ENCODE measurements at regions not wholly inside any gene's neighbourhood (a gene's known extent, or its start where the extent isn't known, plus 50 kb on each side); places are given as distances from the start of the nearest gene placed in this dataset.

DNA sequence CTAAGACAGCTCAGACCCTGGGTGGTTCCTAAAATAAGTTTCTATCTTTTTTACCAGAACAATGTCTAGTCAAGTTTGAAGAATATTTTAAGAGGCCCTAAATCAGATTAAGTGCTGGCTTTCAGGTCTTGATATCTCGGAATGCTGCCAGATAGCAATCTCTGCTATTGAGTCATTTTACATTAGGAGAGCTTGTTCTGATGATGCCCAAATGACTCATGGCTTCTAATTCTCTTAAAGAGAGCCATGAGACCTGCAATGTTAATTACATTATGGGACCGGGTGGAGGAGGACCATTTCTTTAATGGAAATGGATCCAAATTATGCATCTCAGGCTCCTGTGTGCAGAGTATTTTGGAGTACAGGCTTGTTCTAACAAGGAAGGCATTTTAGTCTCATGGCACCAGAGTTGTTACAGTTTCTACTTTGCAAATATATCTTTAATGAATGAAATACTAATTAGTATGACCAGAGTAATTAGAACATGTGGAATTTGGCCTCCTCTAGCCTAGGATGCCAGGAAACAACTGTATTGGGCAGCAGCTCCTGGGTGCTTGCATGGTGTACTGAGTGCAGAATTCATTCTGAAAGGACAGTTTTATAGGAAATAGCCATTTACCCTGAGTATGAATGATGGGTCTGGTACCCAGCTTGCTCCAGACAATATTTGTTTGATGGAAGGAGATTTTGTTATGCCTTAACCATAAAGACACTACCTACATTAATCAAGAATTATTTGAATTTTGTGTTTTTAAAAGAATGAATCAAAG, 94.0 kb upstream of the SULT1C3 start:
- intact Hi-C loops (cut with DNase I), result no loop called here
- Histone ChIP-seq H3K27me3 (no peaks in the 10 kb centered on the region), H3K9me3 (no peaks in the 10 kb centered on the region), H3K4me3 (no peak overlapping the region), H3K4me1 (no peaks in the 10 kb centered on the region), H3K27ac (no peak overlapping the region), H3K36me3 (no peaks in the 10 kb centered on the region)
- TF ChIP-seq, protein P1, sequence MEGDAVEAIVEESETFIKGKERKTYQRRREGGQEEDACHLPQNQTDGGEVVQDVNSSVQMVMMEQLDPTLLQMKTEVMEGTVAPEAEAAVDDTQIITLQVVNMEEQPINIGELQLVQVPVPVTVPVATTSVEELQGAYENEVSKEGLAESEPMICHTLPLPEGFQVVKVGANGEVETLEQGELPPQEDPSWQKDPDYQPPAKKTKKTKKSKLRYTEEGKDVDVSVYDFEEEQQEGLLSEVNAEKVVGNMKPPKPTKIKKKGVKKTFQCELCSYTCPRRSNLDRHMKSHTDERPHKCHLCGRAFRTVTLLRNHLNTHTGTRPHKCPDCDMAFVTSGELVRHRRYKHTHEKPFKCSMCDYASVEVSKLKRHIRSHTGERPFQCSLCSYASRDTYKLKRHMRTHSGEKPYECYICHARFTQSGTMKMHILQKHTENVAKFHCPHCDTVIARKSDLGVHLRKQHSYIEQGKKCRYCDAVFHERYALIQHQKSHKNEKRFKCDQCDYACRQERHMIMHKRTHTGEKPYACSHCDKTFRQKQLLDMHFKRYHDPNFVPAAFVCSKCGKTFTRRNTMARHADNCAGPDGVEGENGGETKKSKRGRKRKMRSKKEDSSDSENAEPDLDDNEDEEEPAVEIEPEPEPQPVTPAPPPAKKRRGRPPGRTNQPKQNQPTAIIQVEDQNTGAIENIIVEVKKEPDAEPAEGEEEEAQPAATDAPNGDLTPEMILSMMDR (IDR thresholded peaks at IDR 0.05), result no peak
- no peak for DNase-seq (ENCODE audit: low spot score in 2 of 2)

DNA sequence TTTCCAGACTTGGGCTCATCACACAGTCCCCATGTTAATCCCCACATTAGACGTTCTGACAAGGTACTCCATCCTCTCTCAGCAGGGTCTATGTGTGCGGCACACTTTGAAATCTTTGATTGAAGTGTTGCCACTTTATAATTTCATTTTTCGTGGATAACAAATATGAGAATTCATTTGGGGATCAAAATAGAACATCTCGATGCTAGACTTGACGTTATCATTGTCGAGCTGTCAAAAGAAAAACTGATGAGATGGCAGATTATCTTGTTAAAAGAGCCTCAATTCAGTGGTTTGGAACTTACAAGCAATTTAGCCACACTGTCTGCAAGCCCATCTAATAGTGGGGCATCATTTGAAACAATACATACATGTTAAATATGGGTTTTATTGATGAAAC, 91.2 kb upstream of the SULT1C3 start:
- Histone ChIP-seq H3K4me1 (no peaks in the 10 kb centered on the region), H3K9me3 (no peaks in the 10 kb centered on the region), H3K4me3 (no peak overlapping the region), H3K27me3 (no peaks in the 10 kb centered on the region), H3K36me3 (no peaks in the 10 kb centered on the region), H3K27ac (no peak overlapping the region)
- TF ChIP-seq, protein P1 (IDR thresholded peaks at IDR 0.05), result no peak
- intact Hi-C loops (cut with DNase I), result no loop called here
- no peak for DNase-seq (ENCODE audit: low spot score in 2 of 2)

DNA sequence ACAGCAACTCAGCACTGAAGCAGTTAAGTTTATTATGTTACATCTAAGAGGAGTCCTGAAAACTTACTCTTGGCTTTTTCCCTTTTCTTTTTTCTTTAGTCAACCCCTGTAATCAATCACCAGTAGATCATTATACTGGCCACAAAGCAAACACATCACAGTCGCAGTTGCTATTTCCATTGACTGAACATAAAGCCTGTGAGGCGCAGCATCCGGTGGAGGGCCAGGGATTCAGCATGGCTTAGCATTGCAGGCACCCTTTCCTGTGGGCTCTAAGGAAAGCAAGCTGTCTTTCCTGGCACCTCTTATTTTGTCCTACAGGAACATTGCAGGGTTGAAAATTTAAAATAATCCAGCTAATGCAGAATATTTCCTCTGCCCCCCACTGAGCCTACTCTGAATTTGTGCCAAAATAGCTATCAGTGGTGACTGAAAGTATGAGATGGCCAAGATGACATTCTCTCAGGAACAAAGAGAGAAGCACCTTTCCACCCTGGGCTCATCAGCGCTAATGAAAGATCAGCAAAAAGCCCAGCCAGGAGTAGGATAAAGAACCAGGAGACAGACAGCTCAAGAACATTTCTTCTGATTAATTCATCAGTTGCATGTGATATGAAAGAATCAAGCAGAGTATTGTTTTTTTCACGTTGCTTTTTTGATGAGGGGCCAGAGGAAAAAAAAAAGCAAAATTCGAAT, 85.3 kb upstream of the SULT1C3 start:
- no peaks in the 10 kb centered on the region for H3K4me1 ChIP-seq
- H3K27ac ChIP-seq, result no peak overlapping the region
- H3K36me3 ChIP-seq, result no peaks in the 10 kb centered on the region
- no peak overlapping the region for H3K4me3 ChIP-seq
- TF ChIP-seq, protein P1 (IDR thresholded peaks at IDR 0.05), result no peak
- no peaks in the 10 kb centered on the region for H3K9me3 ChIP-seq
- no peak for DNase-seq (ENCODE audit: low spot score in 2 of 2)
- H3K27me3 ChIP-seq, result no peaks in the 10 kb centered on the region
- intact Hi-C loops (cut with DNase I), result no loop called here

DNA sequence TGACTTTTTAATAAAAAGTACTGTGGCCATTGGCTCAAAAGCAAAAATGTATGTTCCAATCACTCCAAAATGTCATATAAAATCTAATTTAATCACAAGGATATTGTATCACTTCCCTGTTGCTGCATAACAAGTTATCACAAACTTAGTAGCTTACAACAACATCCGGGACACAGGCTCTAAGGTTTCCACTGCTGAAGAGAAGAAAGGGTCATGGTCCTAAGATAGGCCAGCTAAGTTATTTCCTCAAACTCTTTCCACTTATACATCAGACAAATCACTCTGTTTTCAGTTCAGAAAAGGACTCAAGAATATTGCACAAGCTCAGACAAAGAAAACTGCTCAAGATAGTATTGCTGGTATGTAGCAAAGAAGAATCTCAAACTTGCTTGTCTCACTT, 78.5 kb upstream of the SULT1C3 start:
- TF ChIP-seq, protein P1 (IDR thresholded peaks at IDR 0.05), result no peak
- H3K4me1 ChIP-seq, result no peaks in the 10 kb centered on the region
- no peaks in the 10 kb centered on the region for H3K36me3 ChIP-seq
- no peak overlapping the region for H3K4me3 ChIP-seq
- intact Hi-C loops (cut with DNase I), result no loop called here
- no peaks in the 10 kb centered on the region for H3K27me3 ChIP-seq
- no peaks in the 10 kb centered on the region for H3K9me3 ChIP-seq
- no peak for DNase-seq (ENCODE audit: low spot score in 2 of 2)
- no peak overlapping the region for H3K27ac ChIP-seq

DNA sequence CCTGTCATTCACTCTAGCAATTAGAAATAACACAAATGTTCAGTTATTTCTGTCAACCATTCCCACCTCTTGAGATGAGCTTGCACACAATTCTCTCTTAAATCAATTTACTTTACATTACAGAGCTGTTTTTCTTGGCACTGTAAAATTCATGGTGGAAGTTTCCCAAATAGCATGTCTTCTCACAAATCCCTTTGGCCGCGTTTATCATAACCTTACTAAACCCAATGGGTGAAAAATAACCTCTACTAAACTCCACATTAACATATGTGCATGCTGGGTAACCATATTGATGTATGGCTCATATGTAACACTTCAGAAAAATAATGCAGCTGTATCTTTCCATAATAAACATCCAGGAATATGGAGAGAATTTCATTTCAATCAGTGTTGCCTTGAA, 75.5 kb upstream of the SULT1C3 start:
- Histone ChIP-seq H3K4me1 (no peaks in the 10 kb centered on the region), H3K4me3 (no peak overlapping the region), H3K36me3 (no peaks in the 10 kb centered on the region), H3K9me3 (no peaks in the 10 kb centered on the region), H3K27ac (no peak overlapping the region), H3K27me3 (no peaks in the 10 kb centered on the region)
- no peak for DNase-seq (ENCODE audit: low spot score in 2 of 2)
- TF ChIP-seq, protein P1 (IDR thresholded peaks at IDR 0.05), result no peak
- intact Hi-C loops (cut with DNase I), result no loop called here

Measured in ascending aorta (tissue), 2 donors.